ENCODE measurements at regions not wholly inside any gene's neighbourhood (a gene's known extent, or its start where the extent isn't known, plus 50 kb on each side); places are given as distances from the start of the nearest gene placed in this dataset.
"Not testable (repeated sequence)": the region's sequence is repeated elsewhere in the genome, so short reads cannot be mapped to it uniquely, and the experiment has no call there.

- no peaks in the 10 kb centered on the region for H3K4me1 Mint-ChIP-seq (ENCODE audit: low read depth)
- DNase-seq (ENCODE audit: low spot score), result no peak
- H3K27ac Mint-ChIP-seq, result no peak overlapping the region
- no peaks in the 10 kb centered on the region for H3K36me3 Mint-ChIP-seq (ENCODE audit: low read depth)
- H3K4me3 Mint-ChIP-seq, result no peak overlapping the region
- H3K27me3 Mint-ChIP-seq (ENCODE audit: low read depth), result peaks cover 4% of the 10 kb centered on the region
- no peaks in the 10 kb centered on the region for H3K9me3 Mint-ChIP-seq
Measured at GRCh38 chr5:6287176-6287575, 91.2 kb downstream of the MED10 start.

GRCh38 chr5:6286404-6286803, 91.9 kb downstream of the MED10 start:
- Mint-ChIP-seq H3K4me3 (no peak overlapping the region), H3K27ac (no peak overlapping the region), H3K4me1 (ENCODE audit: low read depth) (no peaks in the 10 kb centered on the region), H3K9me3 (no peaks in the 10 kb centered on the region), H3K36me3 (ENCODE audit: low read depth) (no peaks in the 10 kb centered on the region), H3K27me3 (ENCODE audit: low read depth) (peaks cover 2% of the 10 kb centered on the region)
- no peak for DNase-seq (ENCODE audit: low spot score)

GRCh38 chr5:6284491-6284890, 93.9 kb downstream of the MED10 start:
- not testable (repeated sequence) for H3K4me1 Mint-ChIP-seq (ENCODE audit: low read depth); H3K27ac Mint-ChIP-seq; H3K36me3 Mint-ChIP-seq (ENCODE audit: low read depth); H3K4me3 Mint-ChIP-seq; H3K27me3 Mint-ChIP-seq (ENCODE audit: low read depth); H3K9me3 Mint-ChIP-seq; DNase-seq (ENCODE audit: low spot score)

DNA sequence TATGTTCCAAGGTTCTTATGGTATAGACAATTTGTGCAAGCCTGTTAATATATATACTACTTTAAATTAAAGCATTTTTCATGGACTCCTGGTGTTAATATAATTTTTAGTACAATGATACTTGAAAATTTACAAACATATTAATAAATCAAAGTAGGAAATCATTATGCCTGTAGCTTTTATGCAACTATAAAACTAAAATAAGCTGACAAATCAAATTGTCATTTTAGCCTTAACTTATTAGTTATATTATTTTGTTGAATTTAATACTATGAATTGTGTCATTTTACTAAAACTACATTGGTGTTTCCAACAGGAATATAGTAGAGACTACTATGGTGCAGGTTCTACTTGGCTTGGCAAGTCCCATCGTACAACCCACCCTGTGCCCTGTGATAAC, 96.0 kb downstream of the MED10 start:
- no peaks in the 10 kb centered on the region for H3K9me3 Mint-ChIP-seq
- no peak for DNase-seq (ENCODE audit: low spot score)
- no peaks in the 10 kb centered on the region for H3K4me1 Mint-ChIP-seq (ENCODE audit: low read depth)
- no peak overlapping the region for H3K4me3 Mint-ChIP-seq
- no peaks in the 10 kb centered on the region for H3K36me3 Mint-ChIP-seq (ENCODE audit: low read depth)
- no peak overlapping the region for H3K27ac Mint-ChIP-seq
- no peaks in the 10 kb centered on the region for H3K27me3 Mint-ChIP-seq (ENCODE audit: low read depth)

DNA sequence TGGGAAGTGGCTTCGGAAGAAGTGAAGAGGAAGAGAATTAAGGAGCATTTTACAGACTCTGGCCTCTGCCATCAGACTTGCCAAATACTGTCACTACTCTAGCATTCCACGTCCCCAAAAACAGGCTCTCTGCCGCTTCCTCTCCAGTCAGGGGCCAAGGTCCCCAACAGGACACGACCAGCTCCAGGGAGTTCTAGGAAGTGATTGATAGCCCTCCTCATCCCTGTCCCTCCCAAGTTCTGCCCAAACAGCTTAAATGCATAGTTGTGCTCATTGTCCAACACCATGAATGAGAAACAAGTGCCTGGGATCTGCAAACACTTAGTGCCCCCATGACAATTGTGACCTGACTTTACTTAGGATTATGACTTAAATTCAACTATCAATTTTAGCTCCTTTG, 96.5 kb downstream of the MED10 start:
- no peak for DNase-seq (ENCODE audit: low spot score)
- Mint-ChIP-seq H3K27me3 (ENCODE audit: low read depth) (no peaks in the 10 kb centered on the region), H3K9me3 (no peaks in the 10 kb centered on the region), H3K36me3 (ENCODE audit: low read depth) (no peaks in the 10 kb centered on the region), H3K4me3 (no peak overlapping the region), H3K27ac (no peak overlapping the region), H3K4me1 (ENCODE audit: low read depth) (no peaks in the 10 kb centered on the region)

DNA sequence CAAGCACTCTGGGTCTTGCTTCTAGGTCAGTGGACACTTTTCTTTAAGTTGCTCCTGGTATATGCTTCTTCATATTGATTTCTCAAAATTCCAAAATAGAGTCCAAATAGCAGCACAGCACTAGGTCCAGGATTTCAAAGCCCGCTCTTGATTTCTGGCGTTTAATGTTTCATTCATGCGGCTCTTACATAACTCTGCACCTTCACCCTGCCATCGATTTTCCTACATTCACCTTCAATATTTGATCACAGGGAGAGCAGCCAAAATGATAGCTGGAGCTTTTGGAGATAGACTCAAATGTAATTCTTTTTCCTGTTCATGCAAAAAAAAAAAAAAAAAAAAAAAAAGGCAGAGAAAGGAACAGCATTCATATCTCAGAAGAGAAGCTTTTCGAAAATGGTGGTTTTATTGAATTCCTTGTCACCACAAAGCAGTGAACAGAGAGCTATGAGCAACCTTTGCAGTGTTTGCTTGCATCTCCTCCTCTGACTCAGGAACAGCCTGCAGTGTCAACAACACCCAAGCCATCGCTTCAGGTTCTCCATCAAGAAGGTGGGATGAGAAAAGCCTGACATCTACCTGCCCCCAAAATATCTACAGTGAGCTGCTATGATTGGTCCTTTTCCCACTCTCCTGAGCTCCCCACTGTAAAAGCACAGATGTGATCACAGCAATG, 97.8 kb downstream of the MED10 start:
- Mint-ChIP-seq H3K27ac (no peak overlapping the region), H3K36me3 (ENCODE audit: low read depth) (no peaks in the 10 kb centered on the region), H3K9me3 (no peaks in the 10 kb centered on the region)

DNA sequence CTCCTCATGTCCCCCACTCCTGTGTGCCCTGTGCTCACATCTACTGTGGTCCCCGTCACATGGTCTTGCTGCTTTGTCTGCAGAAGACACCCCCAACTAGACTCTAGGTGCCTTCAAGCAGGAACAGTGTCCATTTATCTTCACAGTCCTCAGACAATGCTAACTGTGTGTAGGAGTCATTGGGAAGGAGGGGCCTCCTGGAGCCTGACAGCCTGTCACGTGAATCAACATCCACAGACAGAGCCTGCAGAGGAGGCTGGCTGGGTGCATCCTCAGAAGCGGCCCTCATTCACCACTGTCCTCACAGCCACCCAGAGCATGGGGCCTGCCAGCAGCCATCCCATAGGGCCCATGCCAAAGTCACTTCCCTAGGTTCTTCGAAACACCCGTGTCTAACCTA, 98.7 kb downstream of the MED10 start:
- Mint-ChIP-seq H3K27ac (no peak overlapping the region), H3K4me3 (no peak overlapping the region), H3K27me3 (ENCODE audit: low read depth) (no peaks in the 10 kb centered on the region), H3K36me3 (ENCODE audit: low read depth) (no peaks in the 10 kb centered on the region), H3K4me1 (ENCODE audit: low read depth) (no peaks in the 10 kb centered on the region), H3K9me3 (no peaks in the 10 kb centered on the region)
- DNase-seq (ENCODE audit: low spot score), result no peak

More for the DNA sequence above, 97.8 kb downstream of the MED10 start:
- H3K27me3 Mint-ChIP-seq (ENCODE audit: low read depth), result no peaks in the 10 kb centered on the region
- H3K4me1 Mint-ChIP-seq (ENCODE audit: low read depth), result no peaks in the 10 kb centered on the region
- no peak for DNase-seq (ENCODE audit: low spot score)
- H3K4me3 Mint-ChIP-seq, result no peak overlapping the region

DNA sequence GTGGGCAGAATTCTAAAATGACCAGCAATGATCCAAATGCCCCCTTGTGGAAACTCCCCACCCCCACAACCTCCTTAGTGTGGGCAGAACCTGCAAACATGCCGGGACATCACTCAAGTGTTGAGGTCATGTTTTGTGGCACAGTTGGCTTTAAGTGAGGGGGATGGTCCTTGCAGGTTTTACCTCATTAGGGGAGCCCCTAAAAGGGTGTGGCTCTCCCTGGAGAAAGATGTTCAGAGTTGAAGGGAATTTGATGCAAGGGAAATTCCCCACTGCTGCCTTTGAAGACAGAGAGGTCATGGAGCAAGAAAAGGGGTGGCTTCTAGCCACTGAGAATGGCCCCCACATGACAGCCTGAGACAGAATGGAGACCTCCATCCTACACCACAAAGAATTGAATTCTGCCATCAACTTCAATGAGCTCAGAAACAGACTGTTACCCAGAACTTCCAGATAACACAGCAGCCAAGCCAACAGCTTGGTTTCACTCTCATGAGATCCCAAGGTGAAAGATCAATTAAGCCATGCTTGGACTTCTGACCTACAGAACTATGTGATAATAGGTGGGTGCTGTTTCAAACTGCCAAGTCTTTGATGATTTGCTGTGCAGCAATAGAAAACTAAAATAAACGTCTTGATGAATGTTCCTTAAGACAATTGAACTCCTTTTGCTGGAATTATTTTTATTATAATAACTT, 103.4 kb downstream of the MED10 start:
- peak; percentile 62 for DNase-seq (ENCODE audit: low spot score)
- no peaks in the 10 kb centered on the region for H3K4me1 Mint-ChIP-seq (ENCODE audit: low read depth)
- no peaks in the 10 kb centered on the region for H3K27me3 Mint-ChIP-seq (ENCODE audit: low read depth)

DNA sequence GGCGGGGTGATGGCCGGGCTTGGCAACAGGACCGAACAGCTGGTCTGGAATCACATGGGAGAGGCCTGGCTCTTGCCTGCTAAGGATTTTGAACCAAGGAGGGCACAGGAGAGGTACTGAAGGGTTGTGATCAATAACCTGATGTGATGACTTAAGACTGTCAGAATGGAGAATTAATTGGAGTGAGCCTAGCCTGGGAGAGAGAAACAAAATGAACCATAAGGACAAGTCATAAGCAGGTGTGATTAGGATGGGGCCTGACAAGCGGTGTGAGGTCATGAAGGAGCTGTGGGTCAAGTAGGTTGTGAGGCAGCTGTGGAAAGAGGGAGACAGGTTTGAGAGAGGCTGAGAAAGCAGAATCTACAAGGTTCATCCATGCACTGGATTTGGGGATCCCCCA, 104.6 kb downstream of the MED10 start:
- H3K27me3 Mint-ChIP-seq (ENCODE audit: low read depth), result no peaks in the 10 kb centered on the region
- no peaks in the 10 kb centered on the region for H3K9me3 Mint-ChIP-seq
- no peak overlapping the region for H3K27ac Mint-ChIP-seq
- no peak for DNase-seq (ENCODE audit: low spot score)
- no peak overlapping the region for H3K4me3 Mint-ChIP-seq
- no peaks in the 10 kb centered on the region for H3K4me1 Mint-ChIP-seq (ENCODE audit: low read depth)
- no peaks in the 10 kb centered on the region for H3K36me3 Mint-ChIP-seq (ENCODE audit: low read depth)

More for the DNA sequence above, 103.4 kb downstream of the MED10 start:
- no peak overlapping the region for H3K4me3 Mint-ChIP-seq
- no peaks in the 10 kb centered on the region for H3K36me3 Mint-ChIP-seq (ENCODE audit: low read depth)
- no peak overlapping the region for H3K27ac Mint-ChIP-seq
- no peaks in the 10 kb centered on the region for H3K9me3 Mint-ChIP-seq

DNA sequence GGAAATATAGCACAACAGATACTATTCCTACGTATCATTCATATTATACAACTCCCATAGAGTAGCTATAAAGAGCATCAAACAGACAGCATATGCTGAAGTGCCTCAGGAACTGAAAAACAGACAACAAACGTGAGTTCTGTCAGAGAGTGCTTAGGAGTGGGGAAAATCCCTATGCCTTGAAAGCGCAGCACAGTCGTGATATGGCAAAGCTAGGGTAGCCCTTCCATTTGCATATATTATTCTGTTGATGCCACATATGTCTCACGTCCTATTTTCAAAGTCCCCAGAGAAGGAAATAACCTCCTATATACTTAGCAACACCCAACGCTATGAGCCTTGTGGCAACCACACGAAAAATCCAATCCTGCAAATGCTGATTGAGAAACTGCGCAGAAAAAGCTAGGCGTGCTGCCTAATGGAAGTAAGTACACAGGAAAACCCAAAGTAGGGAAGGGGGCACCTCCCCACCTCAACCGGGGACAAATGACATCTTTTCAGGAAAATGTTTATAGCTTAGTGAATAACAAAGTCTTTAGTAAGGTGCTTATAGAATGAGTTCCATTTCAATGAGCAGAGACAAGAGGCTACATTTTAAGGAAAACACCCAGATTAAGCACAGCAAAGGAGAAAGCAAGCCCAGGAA, 105.1 kb downstream of the MED10 start:
- no peak overlapping the region for H3K27ac Mint-ChIP-seq
- no peaks in the 10 kb centered on the region for H3K9me3 Mint-ChIP-seq
- no peak overlapping the region for H3K4me3 Mint-ChIP-seq
- H3K4me1 Mint-ChIP-seq (ENCODE audit: low read depth), result no peaks in the 10 kb centered on the region
- no peaks in the 10 kb centered on the region for H3K36me3 Mint-ChIP-seq (ENCODE audit: low read depth)
- no peak for DNase-seq (ENCODE audit: low spot score)
- H3K27me3 Mint-ChIP-seq (ENCODE audit: low read depth), result no peaks in the 10 kb centered on the region

DNA sequence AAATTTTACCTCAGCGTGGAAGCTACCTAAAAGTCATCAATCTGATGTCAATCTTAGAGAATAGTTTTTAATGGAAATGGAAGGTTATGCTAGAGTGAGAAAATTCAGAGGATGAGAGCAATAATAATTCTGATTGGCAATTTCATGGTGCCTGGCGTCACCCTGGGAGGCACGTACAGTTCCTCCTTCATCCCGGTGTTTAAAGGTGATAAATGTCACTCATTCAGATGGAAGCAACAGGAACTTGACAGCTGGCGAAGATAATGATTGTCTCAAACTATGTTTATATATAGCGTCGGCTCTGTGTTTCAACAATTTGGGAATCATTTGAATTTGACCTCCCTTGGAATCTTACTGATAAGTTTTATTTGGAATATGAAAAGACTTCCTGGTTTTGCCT, 108.4 kb downstream of the MED10 start:
- Mint-ChIP-seq H3K27ac (no peak overlapping the region), H3K27me3 (ENCODE audit: low read depth) (no peaks in the 10 kb centered on the region), H3K4me1 (ENCODE audit: low read depth) (no peaks in the 10 kb centered on the region), H3K9me3 (no peaks in the 10 kb centered on the region), H3K4me3 (no peak overlapping the region), H3K36me3 (ENCODE audit: low read depth) (no peaks in the 10 kb centered on the region)
- no peak for DNase-seq (ENCODE audit: low spot score)

GRCh38 chr5:6266671-6267197, 111.6 kb downstream of the MED10 start:
- H3K9me3 Mint-ChIP-seq, result no peaks in the 10 kb centered on the region

DNA sequence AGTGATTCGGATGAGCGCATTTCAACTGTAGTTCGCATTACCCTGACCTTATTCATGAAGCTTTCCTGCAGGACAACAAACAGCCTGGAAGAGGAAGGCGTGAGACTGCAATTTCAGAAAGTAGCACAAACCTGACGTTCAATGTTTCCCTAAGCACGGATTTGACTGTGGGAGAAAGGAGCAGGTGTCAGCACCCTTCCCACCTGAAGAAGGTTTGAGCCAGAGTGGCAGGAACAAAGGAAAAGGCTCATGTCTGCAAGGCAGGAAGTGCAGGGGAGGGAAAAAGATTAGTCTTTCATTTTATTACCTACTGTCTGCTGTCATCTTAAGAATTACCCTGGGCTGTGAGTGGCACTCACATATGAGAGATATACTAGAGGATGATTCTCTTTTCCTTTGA, 114.0 kb downstream of the MED10 start:
- Mint-ChIP-seq H3K36me3 (ENCODE audit: low read depth) (no peaks in the 10 kb centered on the region), H3K27ac (no peak overlapping the region), H3K4me3 (no peak overlapping the region), H3K27me3 (ENCODE audit: low read depth) (no peaks in the 10 kb centered on the region), H3K4me1 (ENCODE audit: low read depth) (peaks cover 3% of the 10 kb centered on the region), H3K9me3 (no peaks in the 10 kb centered on the region)
- no peak for DNase-seq (ENCODE audit: low spot score)

More at GRCh38 chr5:6266671-6267197, 111.6 kb downstream of the MED10 start:
- Mint-ChIP-seq H3K4me1 (ENCODE audit: low read depth) (peaks cover 3% of the 10 kb centered on the region), H3K27me3 (ENCODE audit: low read depth) (no peaks in the 10 kb centered on the region), H3K27ac (no peak overlapping the region), H3K4me3 (no peak overlapping the region), H3K36me3 (ENCODE audit: low read depth) (no peaks in the 10 kb centered on the region)
- no peak for DNase-seq (ENCODE audit: low spot score)

DNA sequence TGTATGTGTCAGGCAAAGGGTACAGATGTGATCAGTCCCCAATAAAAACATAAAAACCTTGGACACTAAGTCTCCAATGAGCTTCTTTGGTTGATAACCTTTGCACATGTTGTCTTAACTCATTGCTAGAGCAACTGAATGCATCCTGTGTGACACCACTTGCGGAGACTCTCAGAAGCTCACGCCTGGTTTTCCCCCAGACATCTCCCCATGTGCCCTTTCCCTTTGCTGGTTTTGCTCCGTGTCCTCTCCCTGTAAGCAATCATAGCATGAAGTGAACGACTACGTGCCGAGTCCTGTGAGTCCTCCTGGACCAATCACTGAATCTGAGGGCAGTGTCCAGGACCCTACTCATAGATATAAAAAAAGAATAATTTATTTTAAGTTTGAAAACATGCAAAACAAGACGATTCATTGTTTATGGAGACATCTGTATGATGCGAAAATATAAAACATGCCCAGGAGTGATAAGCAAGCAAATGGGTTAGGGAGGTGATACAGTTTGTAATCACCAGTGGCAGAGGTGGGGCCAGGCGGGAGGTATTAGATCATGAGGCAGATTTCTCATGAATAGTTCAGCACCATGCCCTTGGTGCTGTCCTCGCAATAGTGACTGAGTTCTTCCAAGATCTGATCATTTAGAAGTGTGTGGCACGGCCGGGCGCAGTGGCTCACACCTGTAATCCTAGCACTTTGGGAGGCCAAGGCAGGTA, 115.5 kb downstream of the MED10 start:
- no peak for DNase-seq (ENCODE audit: low spot score)
- H3K4me3 Mint-ChIP-seq, result no peak overlapping the region
- H3K36me3 Mint-ChIP-seq (ENCODE audit: low read depth), result no peaks in the 10 kb centered on the region
- peaks cover 3% of the 10 kb centered on the region for H3K4me1 Mint-ChIP-seq (ENCODE audit: low read depth)
- no peak overlapping the region for H3K27ac Mint-ChIP-seq
- H3K27me3 Mint-ChIP-seq (ENCODE audit: low read depth), result no peaks in the 10 kb centered on the region
- H3K9me3 Mint-ChIP-seq, result no peaks in the 10 kb centered on the region
